Activated CD4-positive, alpha-beta T cell treated with anti-CD3 and anti-CD28 coated beads, Interleukin-2, amount 50 U/mL, for 16 hours (primary cell): ENCODE measurements at regions not wholly inside any gene's neighbourhood (a gene's known extent, or its start where the extent isn't known, plus 50 kb on each side); places are given as distances from the start of the nearest gene placed in this dataset.
"Not testable (repeated sequence)": the region's sequence is repeated elsewhere in the genome, so short reads cannot be mapped to it uniquely, and the experiment has no call there.

Experiments
- DNase-seq: peaks from one replicate; pipeline ENCODE4 v3.0.0-alpha.2; 2020

- not testable (repeated sequence) for DNase-seq
Observed at GRCh38 chr2:89876878-89877277, 1185.4 kb downstream of the RPIA start.

DNA sequence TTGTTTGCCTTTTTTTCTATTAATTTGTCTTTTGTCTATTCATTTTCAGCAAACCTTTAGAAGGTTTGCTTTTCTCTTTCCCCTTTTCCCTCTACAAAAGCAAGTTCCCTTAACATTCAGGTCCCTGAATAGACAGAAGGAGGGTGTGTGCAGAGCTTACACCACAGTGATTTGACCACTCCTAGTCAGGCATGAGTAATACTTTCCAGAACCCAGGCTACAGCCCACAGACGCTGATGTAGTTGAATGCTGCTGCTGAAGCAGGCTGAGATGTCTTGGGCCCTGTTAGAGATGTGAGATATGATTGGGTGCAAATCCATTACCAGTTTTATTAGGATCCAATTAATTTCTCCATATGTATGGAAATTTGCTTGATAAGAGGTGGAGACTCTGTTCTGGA lies 1191.4 kb downstream of the RPIA start:
- not testable (repeated sequence) for DNase-seq

- DNase-seq: not testable (repeated sequence)
Observed at GRCh38 chr2:89883624-89884023, 1192.2 kb downstream of the RPIA start.

GRCh38 chr2:89885071-89885470 lies 1193.6 kb downstream of the RPIA start:
- DNase-seq: not testable (repeated sequence)

DNA sequence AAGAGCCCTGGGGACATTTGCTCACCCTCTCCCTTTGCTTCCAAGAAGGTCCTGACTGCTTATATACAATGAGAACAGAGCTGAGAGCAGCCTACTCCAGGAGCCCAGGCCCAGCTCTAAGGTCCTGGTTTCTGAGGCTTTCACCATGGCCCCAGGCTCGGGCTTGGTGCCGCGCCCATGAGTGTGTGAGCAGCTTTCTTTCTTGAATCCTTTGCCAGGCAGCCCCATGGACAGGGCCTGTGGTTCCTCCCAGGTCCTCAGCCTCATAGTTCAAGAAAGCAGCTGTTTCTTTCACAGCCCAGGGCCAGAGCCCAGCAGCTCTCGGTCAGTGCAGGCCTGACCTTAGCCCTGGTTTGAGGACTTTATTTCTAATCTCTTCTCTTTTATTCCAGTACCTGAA lies 1197.2 kb downstream of the RPIA start:
- DNase-seq: not testable (repeated sequence)

DNA sequence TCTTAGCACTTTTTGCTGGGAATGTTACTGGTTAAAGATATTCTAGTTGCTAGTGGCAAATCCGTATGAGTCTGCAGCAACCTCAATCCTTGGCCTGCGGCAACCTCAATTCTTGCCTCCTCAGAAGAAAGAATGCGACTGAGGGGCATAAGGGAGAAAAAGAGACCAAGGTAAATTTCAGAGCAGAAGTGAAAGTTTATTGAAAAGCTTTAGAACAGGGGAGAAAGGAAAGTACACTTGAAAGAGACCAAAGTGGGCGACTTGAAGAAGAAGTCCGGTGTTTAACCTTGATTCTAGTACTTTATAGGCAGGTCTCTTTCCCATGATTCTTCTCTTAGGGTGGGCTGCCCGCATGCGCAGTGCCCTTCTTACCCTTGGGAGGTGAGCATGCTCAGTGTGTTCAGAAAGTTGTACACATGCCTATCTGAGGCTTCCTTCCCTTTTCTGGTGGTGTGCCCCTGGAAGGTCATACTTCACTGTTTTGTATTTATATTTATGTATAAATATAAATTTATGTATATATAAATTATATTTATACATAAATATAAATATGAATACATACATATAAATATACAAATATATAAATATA lies 1198.8 kb downstream of the RPIA start:
- not testable (repeated sequence) for DNase-seq

DNA sequence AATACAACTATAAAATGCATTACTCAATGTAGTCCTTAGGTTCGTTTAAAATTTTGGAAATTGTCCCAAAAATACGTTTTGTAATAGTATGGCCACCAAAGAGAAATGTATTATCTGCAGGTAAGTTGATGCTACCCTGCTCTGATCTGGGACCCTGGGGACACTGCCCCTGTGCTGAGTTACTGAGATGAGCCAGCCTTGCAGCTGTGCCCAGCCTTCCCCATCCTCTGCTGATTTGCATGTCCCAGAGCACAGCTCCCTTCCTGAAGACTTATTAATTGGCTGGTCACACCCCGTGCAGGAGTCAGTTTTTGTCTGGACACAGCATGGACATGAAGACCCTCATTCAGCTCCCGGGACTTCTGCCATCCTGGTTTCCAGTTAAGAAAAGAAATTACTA lies 1203.5 kb downstream of the RPIA start:
- DNase-seq: not testable (repeated sequence)

DNA sequence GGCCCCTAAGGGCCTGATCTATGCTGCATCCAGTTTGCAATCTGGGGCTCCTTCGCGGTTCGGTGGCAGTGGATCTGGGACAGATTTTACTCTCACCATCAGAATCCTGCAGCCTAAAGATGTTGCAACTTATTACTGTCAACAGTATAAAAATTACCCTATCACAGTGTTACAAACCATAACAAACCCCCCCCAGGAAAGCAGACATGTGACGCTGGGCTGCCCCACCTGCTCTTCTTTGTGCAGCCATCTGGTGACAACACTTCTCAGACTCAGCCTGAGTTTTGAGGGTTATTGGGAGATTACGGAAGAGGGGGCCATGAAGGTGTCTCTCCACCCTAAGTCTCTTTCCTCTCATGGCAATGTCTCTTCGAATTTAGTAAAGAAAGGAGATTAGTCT lies 1204.2 kb downstream of the RPIA start:
- not testable (repeated sequence) for DNase-seq

DNA sequence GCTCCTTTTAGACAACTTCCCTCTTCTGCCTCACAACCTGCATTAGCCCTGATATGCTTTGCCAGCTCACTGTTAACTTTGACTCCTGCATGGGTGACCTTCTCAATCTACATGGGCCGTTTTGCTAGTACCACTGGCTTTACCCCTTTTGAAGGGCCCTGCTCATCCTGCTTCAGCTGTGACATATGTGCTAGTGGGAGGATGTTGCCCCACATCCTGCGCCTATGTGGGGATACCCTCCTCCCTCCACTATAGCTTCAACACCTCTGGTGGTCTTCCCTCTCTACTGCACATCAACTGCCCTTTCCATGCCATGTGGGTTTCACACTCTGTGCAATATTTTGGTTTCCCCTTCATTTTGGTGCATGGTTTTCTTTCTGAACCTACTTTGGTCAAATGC lies 1235.5 kb downstream of the RPIA start:
- DNase-seq: not testable (repeated sequence)

DNA sequence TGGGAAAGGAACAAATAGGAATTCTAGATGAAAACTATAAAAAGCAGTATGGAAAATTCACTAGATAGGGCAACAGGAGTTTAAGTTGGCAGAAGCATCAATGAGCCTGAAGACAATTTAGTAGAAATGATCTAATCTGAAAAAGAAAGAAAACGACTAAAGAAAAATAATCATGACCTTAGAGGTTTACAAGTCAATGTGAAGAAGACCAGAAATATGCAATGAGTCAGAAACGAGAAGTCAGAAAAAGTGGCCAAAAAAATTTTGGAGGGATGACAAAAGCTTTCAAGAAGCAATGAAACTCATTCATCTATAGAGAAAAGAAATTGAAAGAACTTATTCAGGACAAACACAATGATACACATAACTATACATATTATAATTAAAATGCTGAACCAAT lies 1244.0 kb downstream of the RPIA start:
- not testable (repeated sequence) for DNase-seq

GRCh38 chr2:89936011-89936410 lies 1244.5 kb downstream of the RPIA start:
- not testable (repeated sequence) for DNase-seq

GRCh38 chr2:89936559-89936958 lies 1245.1 kb downstream of the RPIA start:
- DNase-seq: not testable (repeated sequence)

DNA sequence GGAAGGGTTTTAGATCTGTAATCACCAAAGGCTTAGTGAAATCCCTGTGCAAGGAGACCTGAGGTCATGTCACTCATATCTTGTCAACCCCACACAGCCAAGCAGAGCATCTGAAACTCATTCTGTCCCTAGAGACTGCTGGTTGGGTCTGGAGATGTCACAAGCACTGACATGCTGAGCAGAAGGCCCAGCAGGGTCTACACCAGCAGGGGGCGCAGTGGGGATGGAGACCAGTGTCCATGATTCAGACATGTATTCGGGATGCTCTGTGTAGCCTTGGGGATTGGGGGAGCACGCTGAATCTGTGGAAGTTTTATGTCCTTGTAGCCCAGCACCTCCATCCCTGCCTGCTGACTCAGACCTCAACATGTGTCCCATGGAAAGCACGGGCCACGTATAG lies 1247.3 kb downstream of the RPIA start:
- not testable (repeated sequence) for DNase-seq

DNA sequence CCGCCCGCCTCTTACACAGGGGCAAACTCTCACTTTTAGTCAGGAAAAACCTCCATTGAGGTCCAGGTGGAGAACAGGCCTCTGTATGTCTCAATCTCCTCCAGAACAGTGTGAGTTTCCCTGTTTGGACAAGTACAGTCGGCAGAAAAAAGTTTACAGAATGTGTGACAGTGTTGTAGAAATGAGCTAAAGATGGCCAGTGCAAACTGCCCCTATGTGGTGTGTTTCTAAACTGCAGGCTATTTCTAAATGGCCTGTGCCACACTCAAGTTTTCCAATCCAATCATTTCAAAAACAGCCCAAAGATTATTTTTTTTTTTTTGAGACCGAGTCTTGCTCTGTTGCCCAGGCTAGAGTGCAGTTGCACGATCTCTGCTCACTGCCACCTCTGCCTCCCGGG lies 1252.8 kb downstream of the RPIA start:
- DNase-seq: not testable (repeated sequence)

- DNase-seq: not testable (repeated sequence)
Observed at GRCh38 chr2:89945004-89945616, 1253.6 kb downstream of the RPIA start.

DNA sequence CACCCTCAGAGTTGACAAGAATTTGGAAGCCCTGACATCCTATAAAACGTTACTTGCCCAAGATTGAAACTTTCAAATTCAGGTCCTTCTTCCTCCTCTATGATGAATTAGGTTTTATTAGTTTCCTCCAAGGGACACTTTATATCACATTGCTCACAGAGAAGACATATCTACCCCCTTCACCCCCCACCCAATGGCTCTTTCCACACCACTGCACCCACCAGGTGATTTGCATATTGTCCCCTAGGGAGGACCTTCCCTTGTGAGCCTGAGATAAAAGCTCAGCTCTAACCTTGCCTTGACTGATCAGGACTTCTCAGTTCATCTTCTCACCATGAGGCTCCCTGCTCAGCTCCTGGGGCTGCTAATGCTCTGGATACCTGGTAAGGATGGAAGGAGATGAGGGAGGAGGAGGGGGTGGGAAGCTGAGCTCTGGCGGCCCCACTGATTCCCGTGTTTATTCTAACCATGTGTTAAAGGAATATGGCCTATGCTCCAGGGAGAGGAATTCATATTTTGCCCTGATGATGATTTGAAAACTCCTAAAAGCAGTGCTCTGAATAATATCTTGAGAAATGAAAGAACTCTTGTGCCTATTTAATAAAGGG lies 1255.8 kb downstream of the RPIA start:
- not testable (repeated sequence) for DNase-seq

DNA sequence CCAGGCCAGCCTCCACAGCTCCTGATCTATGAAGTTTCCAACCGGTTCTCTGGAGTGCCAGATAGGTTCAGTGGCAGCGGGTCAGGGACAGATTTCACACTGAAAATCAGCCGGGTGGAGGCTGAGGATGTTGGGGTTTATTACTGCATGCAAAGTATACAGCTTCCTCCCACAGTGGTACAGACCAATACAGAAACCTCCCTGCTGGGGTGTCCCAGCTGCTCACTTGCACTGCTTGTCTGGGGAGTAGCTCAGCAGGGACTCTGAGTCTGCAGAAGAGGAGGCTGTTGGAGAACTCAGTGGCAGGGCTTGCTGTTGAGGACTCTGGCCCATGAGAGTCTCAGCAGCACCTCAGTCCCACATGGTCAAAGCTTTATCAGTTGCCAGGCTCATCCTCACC lies 1256.6 kb downstream of the RPIA start:
- DNase-seq: not testable (repeated sequence)

DNA sequence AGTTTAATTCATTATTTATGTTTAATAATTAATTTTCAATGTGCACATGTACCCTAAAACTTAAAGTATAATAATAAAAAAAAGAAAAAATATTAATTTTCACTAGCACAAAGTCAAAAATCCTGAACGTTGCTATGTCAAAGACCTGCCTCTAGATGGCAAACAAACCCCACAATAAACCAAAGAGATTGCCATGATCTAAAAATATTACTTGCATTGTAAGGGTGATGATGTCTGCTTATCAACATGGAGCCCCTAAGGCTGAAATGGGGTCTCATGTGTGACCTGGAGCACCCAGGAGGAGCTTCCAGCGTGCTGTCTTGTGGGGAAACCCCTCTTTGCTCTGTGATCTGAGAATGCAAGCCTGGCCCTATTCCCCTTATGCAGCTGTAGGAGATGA lies 1259.3 kb downstream of the RPIA start:
- DNase-seq: not testable (repeated sequence)

DNA sequence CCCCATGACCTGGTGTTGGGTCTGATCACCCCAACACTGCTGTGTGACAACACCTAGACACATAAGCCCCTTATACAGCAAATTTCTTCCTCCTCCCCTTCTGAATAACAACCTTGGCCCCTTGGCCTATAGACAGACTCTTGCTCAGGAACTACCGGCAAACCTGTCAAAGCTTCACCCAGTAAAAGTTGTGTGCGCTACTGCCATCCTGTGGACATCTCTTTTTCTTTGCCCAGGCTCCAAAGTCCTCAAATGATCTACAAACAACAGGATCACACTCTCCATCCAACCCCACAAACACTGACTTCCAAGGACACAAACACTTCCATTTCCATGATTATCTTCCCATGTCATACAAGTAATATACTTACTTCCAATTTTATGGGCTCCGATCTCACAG lies 1265.8 kb downstream of the RPIA start:
- not testable (repeated sequence) for DNase-seq

DNA sequence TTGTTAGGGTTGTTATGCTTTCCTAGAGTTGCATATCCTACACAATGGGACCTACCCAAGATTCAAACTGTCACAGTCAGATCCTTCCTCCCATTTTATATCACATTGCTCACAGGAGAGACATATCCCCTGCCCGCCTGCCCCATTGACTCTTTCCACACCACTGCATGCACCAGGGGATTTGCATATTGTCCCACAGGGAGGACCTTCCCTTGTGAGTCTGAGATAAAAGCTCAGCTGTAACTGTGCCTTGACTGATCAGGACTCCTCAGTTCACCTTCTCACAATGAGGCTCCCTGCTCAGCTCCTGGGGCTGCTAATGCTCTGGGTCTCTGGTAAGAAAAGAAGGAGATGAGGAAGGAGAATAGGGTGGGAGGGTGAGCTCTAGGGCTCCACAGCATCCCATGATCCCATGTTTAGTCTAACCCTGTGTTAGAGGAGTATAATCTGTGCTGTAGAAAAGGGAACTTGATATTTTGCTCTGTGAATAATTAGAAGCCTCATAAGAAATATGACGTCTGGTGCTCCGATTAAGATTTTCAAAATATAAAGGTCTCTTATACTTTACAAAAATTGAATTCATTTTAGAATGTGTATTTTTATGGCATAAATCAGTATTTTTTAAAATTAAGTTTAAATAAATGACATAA lies 1268.4 kb downstream of the RPIA start:
- DNase-seq: not testable (repeated sequence)

DNA sequence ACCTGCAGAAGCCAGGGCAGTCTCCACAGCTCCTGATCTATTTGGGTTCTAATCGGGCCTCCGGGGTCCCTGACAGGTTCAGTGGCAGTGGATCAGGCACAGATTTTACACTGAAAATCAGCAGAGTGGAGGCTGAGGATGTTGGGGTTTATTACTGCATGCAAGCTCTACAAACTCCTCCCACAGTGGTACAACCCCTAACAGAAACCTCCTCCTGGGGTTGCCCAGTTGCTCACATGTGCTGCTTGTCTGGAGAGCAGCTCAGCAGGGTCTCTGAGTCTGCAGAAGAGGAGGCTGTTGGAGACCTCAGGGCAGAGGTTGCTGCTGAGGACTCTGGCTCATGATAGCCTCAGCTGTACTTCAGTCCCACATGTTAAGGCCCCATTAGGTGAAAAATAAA lies 1269.1 kb downstream of the RPIA start:
- not testable (repeated sequence) for DNase-seq

- DNase-seq: not testable (repeated sequence)
Observed at GRCh38 chr2:89968567-89968966, 1277.1 kb downstream of the RPIA start.

- not testable (repeated sequence) for DNase-seq
Observed at GRCh38 chr2:89969190-89969589, 1277.7 kb downstream of the RPIA start.

- not testable (repeated sequence) for DNase-seq
Observed at GRCh38 chr2:89973849-89974248, 1282.4 kb downstream of the RPIA start.
